GM12878 (cell line): ENCODE measurements at regions not wholly inside any gene's neighbourhood (a gene's known extent, or its start where the extent isn't known, plus 50 kb on each side); places are given as distances from the start of the nearest gene placed in this dataset.

Source experiments
- ATAC-seq: fragments of 200-7000 bp; cut with Tn5 transposase; 3 replicates; pipeline ENCODE4 v1.9.1; 2020; ENCODE audit warnings: mild to moderate bottlenecking, moderate library complexity
- BruUV-seq: library from RNA; stranded (reverse); fragments of 400-500 nt; replicated peaks from 2 replicates; lab custom pipeline; 2021; lab: Mats Ljungman, UMichigan
- CTCF ChIA-PET: fragments of 300-600 bp; sonication (Branson Sonifier 250); formaldehyde crosslinking; extraction: SDS; loops from one replicate; lab custom pipeline; 2021; ENCODE audit warnings: inconsistent platforms; lab: Yijun Ruan, JAX
- POLR2A ChIA-PET: fragments of 350-600 bp; formaldehyde crosslinking; extraction: SDS; loops from one replicate; lab custom pipeline; 2021; ENCODE audit warnings: inconsistent platforms; lab: Charles Lee
- RAD21 ChIA-PET: fragments of 300-600 bp; sonication (Branson Sonifier 250); formaldehyde crosslinking; loops from one replicate; lab custom pipeline; 2023; ENCODE audit warnings: antibody characterized with exemption; ENCODE audit not compliant: unreplicated experiment; lab: Charles Lee
- SMC1A ChIA-PET: fragments of 300-600 bp; sonication (Branson Sonifier 250); formaldehyde crosslinking; loops from one replicate; lab custom pipeline; 2023; ENCODE audit not compliant: unreplicated experiment, uncharacterized antibody; lab: Charles Lee
- DNase-seq: peaks from one replicate; pipeline ENCODE4 v3.0.0-alpha.2; 2011; ENCODE audit warnings: low read depth, low spot score
- FAIRE-seq: peaks from 3 replicates; lab custom pipeline; 2011; peaks lifted over from hg19 to GRCh38; lab: Jason Lieb, UNC
- H2AFZ ChIP-seq: 2 replicates; pipeline ENCODE4 v1.6.0; 2011; ENCODE audit warnings: low read depth, low read length, control low read depth; ENCODE audit not compliant: control insufficient read depth
- H3K27ac ChIP-seq: 2 replicates; pipeline ENCODE4 v1.5.1; 2011; ENCODE audit warnings: control low read depth; ENCODE audit not compliant: control insufficient read depth, insufficient read depth
- H3K27me3 ChIP-seq, 2 experiments: replicated peaks in 1 of 2; 2 replicates each; pipeline versions ENCODE4 v1.6.0 to v1.6.1; 2011; ENCODE audit warnings: low read length in 1 of 2; ENCODE audit not compliant: control insufficient read depth in 2 of 2, insufficient read depth in 2 of 2
- H3K36me3 ChIP-seq, 2 experiments: 2 replicates each; pipeline ENCODE4 v1.5.1; 2011; ENCODE audit warnings: low read length in 1 of 2; ENCODE audit not compliant: control insufficient read depth in 2 of 2, insufficient read depth in 2 of 2
- H3K4me1 ChIP-seq: 2 replicates; pipeline ENCODE4 v1.6.1; 2011; ENCODE audit warnings: mild to moderate bottlenecking, low read length, moderate library complexity, mixed read lengths; ENCODE audit not compliant: control insufficient read depth, insufficient read depth
- H3K4me2 ChIP-seq: 2 replicates; pipeline ENCODE4 v1.6.0; 2011; ENCODE audit warnings: control low read depth; ENCODE audit not compliant: control insufficient read depth, insufficient read depth
- H3K4me3 ChIP-seq: fragments of 200-600 bp; sonication (generic); 2 replicates; pipeline ENCODE4 v1.5.1; 2016
- H3K79me2 ChIP-seq: 2 replicates; pipeline ENCODE4 v1.6.0; 2011; ENCODE audit warnings: low read length; ENCODE audit not compliant: control insufficient read depth, insufficient read depth
- H3K9ac ChIP-seq: 2 replicates; pipeline ENCODE4 v1.8.0; 2011; ENCODE audit warnings: low read length, control low read depth, mixed read lengths; ENCODE audit not compliant: control insufficient read depth, insufficient read depth
- H3K9me3 ChIP-seq: replicated peaks from 3 replicates; pipeline ENCODE4 v1.5.1; 2011; ENCODE audit warnings: mild to moderate bottlenecking, low read length; ENCODE audit not compliant: control insufficient read depth, insufficient read depth
- H4K20me1 ChIP-seq: 2 replicates; pipeline ENCODE4 v1.6.0; 2011; ENCODE audit not compliant: control insufficient read depth, insufficient read depth
- EGR1 ChIP-seq, 2 experiments: IDR thresholded peaks; 1 replicate in 1 of 2; 2 replicates in 1 of 2; pipeline ENCODE4 v1.6.1; 2011 to 2012; ENCODE audit warnings: low read depth in 2 of 2, low read length in 2 of 2, borderline replicate concordance in 1 of 2, mild to moderate bottlenecking in 1 of 2, moderate library complexity in 1 of 2
- EP300 ChIP-seq, 2 experiments: fragments of 150-350 bp in 1 of 2; IDR thresholded peaks; 2 replicates each; pipeline ENCODE4 v1.6.1; 2011 to 2012; ENCODE audit warnings: low read depth in 2 of 2, low read length in 2 of 2, borderline replicate concordance in 1 of 2, improper control_type of control experiment in 1 of 2, inconsistent platforms in 1 of 2; ENCODE audit not compliant: control insufficient read depth in 1 of 2
- HDAC6 ChIP-seq: fragments of 200-600 bp; sonication (generic); IDR thresholded peaks from one replicate; pipeline ENCODE4 v1.8.0; 2017; ENCODE audit warnings: antibody characterized with exemption; ENCODE audit not compliant: unreplicated experiment
- IRF3 ChIP-seq: fragments of 450-650 bp; IDR thresholded peaks from 2 replicates; pipeline ENCODE4 v1.6.1; 2014; ENCODE audit warnings: mild to moderate bottlenecking
- KDM1A ChIP-seq: fragments of 200-600 bp; sonication (generic); IDR thresholded peaks from 2 replicates; pipeline ENCODE4 v1.6.1; 2016; ENCODE audit warnings: borderline replicate concordance
- MTA3 ChIP-seq: IDR thresholded peaks from 2 replicates; pipeline ENCODE4 v1.6.1; 2012; ENCODE audit warnings: low read length, inconsistent platforms, borderline replicate concordance
- MYB ChIP-seq: fragments of 150-350 bp; IDR thresholded peaks from 2 replicates; pipeline ENCODE4 v1.6.1; 2014; ENCODE audit warnings: mild to moderate bottlenecking, low read depth, low read length, borderline replicate concordance
- POLR2AphosphoS2 ChIP-seq: IDR thresholded peaks from 2 replicates; pipeline ENCODE4 v1.6.1; 2011; ENCODE audit warnings: low read depth, mild to moderate bottlenecking, low read length, improper control_type of control experiment, moderate library complexity
- PRDM15 ChIP-seq: fragments of 450-650 bp; formaldehyde crosslinking; IDR thresholded peaks from 2 replicates; pipeline ENCODE4 v1.4.0; 2020; ENCODE audit warnings: mild to moderate bottlenecking, moderate library complexity
- YBX1 ChIP-seq: fragments of 450-650 bp; IDR thresholded peaks from 2 replicates; pipeline ENCODE4 v1.6.1; 2016; ENCODE audit warnings: antibody characterized with exemption
- WGBS: methylation state at CpG from one replicate; pipeline ENCODE4 v1.1.6; 2016; ENCODE audit warnings: low lambda C conversion rate; ENCODE audit not compliant: insufficient replicate concordance, insufficient coverage; ENCODE audit errors: missing lambda C conversion rate; 5-methylcytosine and 5-hydroxymethylcytosine counted together
- in situ Hi-C: fragments of 300-500 bp; cut with MboI; formaldehyde crosslinking; loops from 9 replicates; pipeline ENCODE4 v1.14.3; 2018; ENCODE audit warnings: mixed read lengths
- intact Hi-C: fragments of 100-400 bp; cut with micrococcal nuclease; formaldehyde crosslinking; loops from one replicate; pipeline ENCODE4 v1.14.2; 2022; ENCODE audit not compliant: unreplicated experiment
- TF ChIP-seq, protein P1 (sequence below): IDR thresholded peaks from 2 replicates; pipeline ENCODE4 v1.6.1; 2011; ENCODE audit warnings: low read depth, low read length, improper control_type of control experiment, borderline replicate concordance
- TF ChIP-seq, protein P2 (sequence below): fragments of 450-650 bp; IDR thresholded peaks from 2 replicates; pipeline ENCODE4 v1.6.1; 2017; ENCODE audit warnings: mild to moderate bottlenecking

GRCh38 chr4:124455671-124456070 lies 256.9 kb downstream of the ANKRD50 start (continued):
- TF ChIP-seq IRF3 = no peak

DNA sequence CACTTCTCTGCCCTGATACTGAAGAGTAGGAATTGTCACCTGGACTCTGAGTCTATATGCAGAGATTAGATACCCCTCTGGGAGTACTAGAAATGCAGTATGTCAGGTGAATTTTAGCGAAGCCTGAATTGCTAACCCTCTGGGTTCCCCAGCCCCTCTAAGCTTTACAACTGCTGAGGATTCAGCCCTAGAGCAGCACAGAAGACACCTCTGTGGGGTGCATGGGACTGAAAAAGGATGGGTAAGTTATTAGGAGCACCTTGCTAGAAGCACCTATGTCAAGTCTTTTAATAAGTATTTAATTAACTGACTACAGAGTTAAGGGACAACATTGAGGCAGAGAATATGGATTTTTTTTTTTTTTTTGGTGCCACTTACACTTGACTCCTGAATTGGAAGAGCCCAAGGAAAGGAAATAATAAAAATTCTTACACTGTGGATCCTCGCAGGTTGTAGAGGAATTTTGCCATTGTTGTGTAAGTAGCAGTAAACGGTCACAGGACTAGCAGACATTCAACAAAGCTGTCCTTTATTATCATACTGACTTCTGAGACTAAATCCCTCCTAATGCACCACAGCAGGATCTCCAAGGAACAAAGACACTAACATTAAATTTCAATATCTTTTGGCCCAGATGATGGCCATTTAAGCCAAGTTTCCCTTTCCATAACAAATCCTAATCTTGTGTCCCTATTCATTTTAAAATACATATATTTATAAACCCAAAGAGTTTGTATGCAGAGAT lies 253.2 kb downstream of the ANKRD50 start:
- POLR2A ChIA-PET = no interaction called here
- H2AFZ ChIP-seq = no peak overlapping the region
- no peak for ATAC-seq
- SMC1A ChIA-PET = no interaction called here
- H3K4me1 ChIP-seq = no peaks in the 10 kb centered on the region
- H3K9ac ChIP-seq = no peak overlapping the region
- H3K79me2 ChIP-seq = no peaks in the 10 kb centered on the region
- WGBS = 17% methylated on average over 3 of the region's 3 CpGs
- H3K36me3 ChIP-seq = no peaks in the 10 kb centered on the region
- H3K4me3 ChIP-seq = no peak overlapping the region
- no peak for DNase-seq
- no peak overlapping the region for H3K4me2 ChIP-seq
- no peak overlapping the region for H3K27ac ChIP-seq
- FAIRE-seq = no peak
- intact Hi-C loops = no loop called here
- in situ Hi-C loops = no loop called here
- H3K9me3 ChIP-seq = no peaks in the 10 kb centered on the region; the same call in 2 of the 3 replicates
- no peaks in the 10 kb centered on the region for H3K27me3 ChIP-seq
- CTCF ChIA-PET = interaction anchor here (0.5 kb wide), 1 partner anchor 42 kb away, joined by 3 read pairs; no protein-coding TSS in a partner anchor
- H4K20me1 ChIP-seq = no peaks in the 10 kb centered on the region
- no TSS peak for BruUV-seq
- RAD21 ChIA-PET = no interaction called here
- TF ChIP-seq EP300 (IDR thresholded peaks at IDR 0.05; ENCODE audit: borderline replicate concordance in 1 of 2, control insufficient read depth in 1 of 2, low read depth in 2 of 2, low read length in 2 of 2) = no peak
- TF ChIP-seq MTA3 = no peak
- TF ChIP-seq, protein P1, sequence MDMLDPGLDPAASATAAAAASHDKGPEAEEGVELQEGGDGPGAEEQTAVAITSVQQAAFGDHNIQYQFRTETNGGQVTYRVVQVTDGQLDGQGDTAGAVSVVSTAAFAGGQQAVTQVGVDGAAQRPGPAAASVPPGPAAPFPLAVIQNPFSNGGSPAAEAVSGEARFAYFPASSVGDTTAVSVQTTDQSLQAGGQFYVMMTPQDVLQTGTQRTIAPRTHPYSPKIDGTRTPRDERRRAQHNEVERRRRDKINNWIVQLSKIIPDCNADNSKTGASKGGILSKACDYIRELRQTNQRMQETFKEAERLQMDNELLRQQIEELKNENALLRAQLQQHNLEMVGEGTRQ = no peak
- TF ChIP-seq MYB = no peak
- no peak for TF ChIP-seq POLR2AphosphoS2
- TF ChIP-seq, protein P2, sequence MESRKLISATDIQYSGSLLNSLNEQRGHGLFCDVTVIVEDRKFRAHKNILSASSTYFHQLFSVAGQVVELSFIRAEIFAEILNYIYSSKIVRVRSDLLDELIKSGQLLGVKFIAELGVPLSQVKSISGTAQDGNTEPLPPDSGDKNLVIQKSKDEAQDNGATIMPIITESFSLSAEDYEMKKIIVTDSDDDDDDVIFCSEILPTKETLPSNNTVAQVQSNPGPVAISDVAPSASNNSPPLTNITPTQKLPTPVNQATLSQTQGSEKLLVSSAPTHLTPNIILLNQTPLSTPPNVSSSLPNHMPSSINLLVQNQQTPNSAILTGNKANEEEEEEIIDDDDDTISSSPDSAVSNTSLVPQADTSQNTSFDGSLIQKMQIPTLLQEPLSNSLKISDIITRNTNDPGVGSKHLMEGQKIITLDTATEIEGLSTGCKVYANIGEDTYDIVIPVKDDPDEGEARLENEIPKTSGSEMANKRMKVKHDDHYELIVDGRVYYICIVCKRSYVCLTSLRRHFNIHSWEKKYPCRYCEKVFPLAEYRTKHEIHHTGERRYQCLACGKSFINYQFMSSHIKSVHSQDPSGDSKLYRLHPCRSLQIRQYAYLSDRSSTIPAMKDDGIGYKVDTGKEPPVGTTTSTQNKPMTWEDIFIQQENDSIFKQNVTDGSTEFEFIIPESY = no peak
- TF ChIP-seq HDAC6 = no peak
- TF ChIP-seq YBX1 = no peak
- no peak for TF ChIP-seq PRDM15
- no peak for TF ChIP-seq EGR1 (IDR thresholded peaks at IDR 0.05; ENCODE audit: borderline replicate concordance in 1 of 2, low read depth in 2 of 2, low read length in 2 of 2)
- no peak for TF ChIP-seq KDM1A
